OCI-LY1 (cell line): ENCODE measurements at regions not wholly inside any gene's neighbourhood (a gene's known extent, or its start where the extent isn't known, plus 50 kb on each side); places are given as distances from the start of the nearest gene placed in this dataset.

Source experiments
- H2AFZ ChIP-seq: fragments of 200-600 bp; sonication (generic), shearing (Covaris generic); 2 replicates; pipeline ENCODE4 v1.6.0; 2014; ENCODE audit warnings: antibody characterized with exemption, mild to moderate bottlenecking, low read length
- H3F3A ChIP-seq: fragments of 200-600 bp; sonication (generic), shearing (Covaris generic); 2 replicates; pipeline ENCODE4 v1.6.0; 2014; ENCODE audit warnings: mild to moderate bottlenecking, antibody characterized with exemption, low read length, moderate library complexity; ENCODE audit not compliant: insufficient read depth
- H3K27ac ChIP-seq: fragments of 200-600 bp; sonication (generic); 2 replicates; pipeline ENCODE4 v1.5.1; 2014; ENCODE audit warnings: low read length, mixed run types, mild to moderate bottlenecking, low read depth; ENCODE audit not compliant: poor library complexity, severe bottlenecking
- H3K27me3 ChIP-seq: fragments of 200-600 bp; sonication (generic); 2 replicates; pipeline ENCODE4 v1.6.0; 2014; ENCODE audit warnings: antibody characterized with exemption, mild to moderate bottlenecking, low read length, moderate library complexity; ENCODE audit not compliant: insufficient read depth
- H3K36me3 ChIP-seq: fragments of 200-600 bp; sonication (generic); 2 replicates; pipeline ENCODE4 v1.6.1; 2014; ENCODE audit warnings: mild to moderate bottlenecking, antibody characterized with exemption, low read length, moderate library complexity, mixed read lengths; ENCODE audit not compliant: insufficient read depth
- H3K4me1 ChIP-seq: fragments of 200-600 bp; sonication (generic); 2 replicates; pipeline ENCODE4 v1.5.1; 2014; ENCODE audit warnings: mild to moderate bottlenecking, low read length, moderate library complexity; ENCODE audit not compliant: insufficient read depth, severe bottlenecking
- H3K4me2 ChIP-seq: fragments of 200-600 bp; sonication (generic), shearing (Covaris generic); 2 replicates; pipeline ENCODE4 v1.6.1; 2014; ENCODE audit warnings: low read length
- H3K4me3 ChIP-seq: fragments of 200-600 bp; sonication (generic); 2 replicates; pipeline ENCODE4 v1.5.1; 2014; ENCODE audit warnings: low read length, low read depth, mild to moderate bottlenecking, mixed read lengths; ENCODE audit not compliant: poor library complexity, severe bottlenecking
- H3K79me2 ChIP-seq: fragments of 200-600 bp; shearing (Covaris generic); 2 replicates; pipeline ENCODE4 v1.6.1; 2016; ENCODE audit warnings: mixed run types, low read length, mixed read lengths; ENCODE audit not compliant: insufficient read depth
- H3K9ac ChIP-seq: fragments of 200-600 bp; sonication (generic), shearing (Covaris generic); 2 replicates; pipeline ENCODE4 v1.6.1; 2014; ENCODE audit warnings: mild to moderate bottlenecking, low read length, mixed read lengths
- H3K9me2 ChIP-seq: fragments of 200-600 bp; sonication (generic), shearing (Covaris generic); 2 replicates; pipeline ENCODE4 v1.6.1; 2014; ENCODE audit warnings: low read depth, mild to moderate bottlenecking, low read length, mixed read lengths
- H3K9me3 ChIP-seq: fragments of 200-600 bp; shearing (Covaris generic); 2 replicates; pipeline ENCODE4 v1.6.1; 2014; ENCODE audit warnings: low read length, mixed read lengths
- H4K20me1 ChIP-seq: fragments of 200-600 bp; sonication (generic), shearing (Covaris generic); 2 replicates; pipeline ENCODE4 v1.6.0; 2016; ENCODE audit warnings: mild to moderate bottlenecking, low read length; ENCODE audit not compliant: insufficient read depth
- CTCF ChIP-seq: fragments of 200-600 bp; sonication (generic), shearing (Covaris generic); IDR thresholded peaks from 2 replicates; pipeline ENCODE4 v1.5.1; 2017; ENCODE audit warnings: mild to moderate bottlenecking, antibody characterized with exemption, low read length, moderate library complexity, mixed read lengths
- EZH2 ChIP-seq: fragments of 200-600 bp; sonication (generic), shearing (Covaris generic); IDR thresholded peaks from 2 replicates; pipeline ENCODE4 v1.8.0; 2017; ENCODE audit warnings: borderline replicate concordance, mixed run types, mild to moderate bottlenecking, antibody characterized with exemption, low read length, moderate library complexity, mixed read lengths

- Histone ChIP-seq H3K79me2 (no peaks in the 10 kb centered on the region), H3K27me3 (no peaks in the 10 kb centered on the region), H3K9me2 (no peaks in the 10 kb centered on the region), H3F3A (no peaks in the 10 kb centered on the region), H2AFZ (no peak overlapping the region), H3K4me2 (no peak overlapping the region), H3K36me3 (no peaks in the 10 kb centered on the region), H3K9ac (no peak overlapping the region), H3K4me1 (no peaks in the 10 kb centered on the region), H3K9me3 (no peaks in the 10 kb centered on the region), H3K27ac (no peak overlapping the region), H4K20me1 (no peaks in the 10 kb centered on the region), H3K4me3 (no peak overlapping the region)
- TF ChIP-seq CTCF (no peak), EZH2 (no peak)
Observed at GRCh38 chr9:80932181-80932580, 757.2 kb downstream of the TLE1 start.

- H3K4me3 ChIP-seq: no peak overlapping the region
- H3F3A ChIP-seq: no peaks in the 10 kb centered on the region
- H3K36me3 ChIP-seq: no peaks in the 10 kb centered on the region
- TF ChIP-seq CTCF (no peak), EZH2 (no peak)
- H3K9me3 ChIP-seq: no peaks in the 10 kb centered on the region
- H3K79me2 ChIP-seq: no peaks in the 10 kb centered on the region
- no peaks in the 10 kb centered on the region for H3K27me3 ChIP-seq
- H3K9ac ChIP-seq: no peak overlapping the region
- no peak overlapping the region for H3K27ac ChIP-seq
- no peaks in the 10 kb centered on the region for H4K20me1 ChIP-seq
- no peaks in the 10 kb centered on the region for H3K9me2 ChIP-seq
- no peak overlapping the region for H2AFZ ChIP-seq
- H3K4me2 ChIP-seq: no peak overlapping the region
- no peaks in the 10 kb centered on the region for H3K4me1 ChIP-seq
Observed at GRCh38 chr9:80931163-80931562, 758.2 kb downstream of the TLE1 start.

GRCh38 chr9:80928697-80929096, 760.6 kb downstream of the TLE1 start:
- Histone ChIP-seq H3K9ac (no peak overlapping the region), H3K36me3 (no peaks in the 10 kb centered on the region), H3K27me3 (no peaks in the 10 kb centered on the region), H3K4me2 (no peak overlapping the region), H3K27ac (no peak overlapping the region), H2AFZ (no peak overlapping the region), H4K20me1 (no peaks in the 10 kb centered on the region), H3K4me3 (no peak overlapping the region), H3K9me3 (no peaks in the 10 kb centered on the region), H3K4me1 (no peaks in the 10 kb centered on the region), H3K79me2 (no peaks in the 10 kb centered on the region), H3K9me2 (no peaks in the 10 kb centered on the region), H3F3A (no peaks in the 10 kb centered on the region)
- no peak for TF ChIP-seq CTCF
- TF ChIP-seq EZH2: no peak
